IPS-18c (cell line): ENCODE measurements at regions not wholly inside any gene's neighbourhood (a gene's known extent, or its start where the extent isn't known, plus 50 kb on each side); places are given as distances from the start of the nearest gene placed in this dataset.

Experiments used
- H3K4me3 ChIP-seq: 2 replicates; pipeline ENCODE4 v1.7.0; 2013; ENCODE audit warnings: low read depth, mild to moderate bottlenecking, low read length, moderate library complexity; ENCODE audit not compliant: insufficient read depth
- H3K9me3 ChIP-seq: one replicate; pipeline ENCODE4 v1.6.1; 2013; ENCODE audit warnings: mild to moderate bottlenecking, low read length, moderate library complexity; ENCODE audit not compliant: control insufficient read depth, insufficient read depth

- Histone ChIP-seq H3K4me3 (no peak overlapping the region), H3K9me3 (no peaks in the 10 kb centered on the region)
Observed at GRCh38 chr9:20095430-20096092, 306.7 kb upstream of the SLC24A2 start.

GRCh38 chr9:20092561-20092960, 303.7 kb upstream of the SLC24A2 start:
- H3K9me3 ChIP-seq: no peaks in the 10 kb centered on the region
- H3K4me3 ChIP-seq: no peak overlapping the region

GRCh38 chr9:20087481-20087880, 298.6 kb upstream of the SLC24A2 start:
- Histone ChIP-seq H3K4me3 (no peak overlapping the region), H3K9me3 (no peaks in the 10 kb centered on the region)

GRCh38 chr9:20085842-20086241, 297.0 kb upstream of the SLC24A2 start:
- H3K4me3 ChIP-seq: no peak overlapping the region
- H3K9me3 ChIP-seq: no peaks in the 10 kb centered on the region

GRCh38 chr9:20084125-20084524, 295.3 kb upstream of the SLC24A2 start:
- Histone ChIP-seq H3K4me3 (no peak overlapping the region), H3K9me3 (no peaks in the 10 kb centered on the region)

GRCh38 chr9:20083390-20083789, 294.6 kb upstream of the SLC24A2 start:
- H3K9me3 ChIP-seq: no peaks in the 10 kb centered on the region
- no peak overlapping the region for H3K4me3 ChIP-seq

GRCh38 chr9:20082831-20083230, 294.0 kb upstream of the SLC24A2 start:
- Histone ChIP-seq H3K4me3 (no peak overlapping the region), H3K9me3 (no peaks in the 10 kb centered on the region)

GRCh38 chr9:20082406-20082805, 293.6 kb upstream of the SLC24A2 start:
- Histone ChIP-seq H3K9me3 (no peaks in the 10 kb centered on the region), H3K4me3 (no peak overlapping the region)

GRCh38 chr9:20078246-20078645, 289.4 kb upstream of the SLC24A2 start:
- no peaks in the 10 kb centered on the region for H3K9me3 ChIP-seq
- H3K4me3 ChIP-seq: no peak overlapping the region

GRCh38 chr9:20074291-20074690, 285.5 kb upstream of the SLC24A2 start:
- H3K9me3 ChIP-seq: no peaks in the 10 kb centered on the region

GRCh38 chr9:20070336-20070735, 281.5 kb upstream of the SLC24A2 start:
- H3K9me3 ChIP-seq: no peaks in the 10 kb centered on the region
- no peak overlapping the region for H3K4me3 ChIP-seq

More at GRCh38 chr9:20074291-20074690, 285.5 kb upstream of the SLC24A2 start:
- no peak overlapping the region for H3K4me3 ChIP-seq

GRCh38 chr9:20065796-20066700, 277.2 kb upstream of the SLC24A2 start:
- no peak overlapping the region for H3K4me3 ChIP-seq
- no peaks in the 10 kb centered on the region for H3K9me3 ChIP-seq

GRCh38 chr9:20065046-20065445, 276.2 kb upstream of the SLC24A2 start:
- no peak overlapping the region for H3K4me3 ChIP-seq
- H3K9me3 ChIP-seq: no peaks in the 10 kb centered on the region

GRCh38 chr9:20054734-20055133, 265.9 kb upstream of the SLC24A2 start:
- H3K9me3 ChIP-seq: no peaks in the 10 kb centered on the region
- no peak overlapping the region for H3K4me3 ChIP-seq

- Histone ChIP-seq H3K4me3 (no peak overlapping the region), H3K9me3 (no peaks in the 10 kb centered on the region)
Observed at GRCh38 chr9:20048985-20049384, 260.1 kb upstream of the SLC24A2 start.

GRCh38 chr9:20048437-20048836, 259.6 kb upstream of the SLC24A2 start:
- no peaks in the 10 kb centered on the region for H3K9me3 ChIP-seq
- H3K4me3 ChIP-seq: no peak overlapping the region

- no peak overlapping the region for H3K4me3 ChIP-seq
- no peaks in the 10 kb centered on the region for H3K9me3 ChIP-seq
Observed at GRCh38 chr9:20044686-20045085, 255.8 kb upstream of the SLC24A2 start.

- H3K4me3 ChIP-seq: no peak overlapping the region
- H3K9me3 ChIP-seq: no peaks in the 10 kb centered on the region
Observed at GRCh38 chr9:20043461-20043860, 254.6 kb upstream of the SLC24A2 start.
